H1 (cell line): ENCODE measurements at regions not wholly inside any gene's neighbourhood (a gene's known extent, or its start where the extent isn't known, plus 50 kb on each side); places are given as distances from the start of the nearest gene placed in this dataset.
"Not testable (repeated sequence)": the region's sequence is repeated elsewhere in the genome, so short reads cannot be mapped to it uniquely, and the experiment has no call there.

Experiments
- ATF3 ChIP-seq: IDR thresholded peaks from 2 replicates; pipeline ENCODE4 v1.6.1; 2011; ENCODE audit warnings: low read depth, mild to moderate bottlenecking, low read length; ENCODE audit not compliant: insufficient read depth
- BACH1 ChIP-seq: IDR thresholded peaks from 2 replicates; pipeline ENCODE4 v1.6.1; 2012; ENCODE audit warnings: low read length, improper control_type of control experiment
- CEBPB ChIP-seq: IDR thresholded peaks from 2 replicates; pipeline ENCODE4 v1.6.1; 2012; ENCODE audit warnings: low read depth, low read length
- CTCF ChIP-seq, 3 experiments: IDR thresholded peaks; 1 replicate in 2 of 3; 2 replicates in 1 of 3; pipeline versions ENCODE4 v1.5.1 to v1.6.1; 2011; ENCODE audit warnings: low read length in 3 of 3, mild to moderate bottlenecking in 3 of 3, inconsistent platforms in 2 of 3, low read depth in 1 of 3, moderate library complexity in 1 of 3; ENCODE audit not compliant: insufficient read depth in 1 of 3; ENCODE audit errors: control extremely low read depth in 1 of 3
- EZH2 ChIP-seq: fragments of 200-600 bp; sonication (generic); IDR thresholded peaks from 2 replicates; pipeline ENCODE4 v1.7.1; 2012; ENCODE audit warnings: low read depth, mild to moderate bottlenecking, moderate library complexity, low read length, inconsistent platforms; ENCODE audit not compliant: severe bottlenecking

- not testable (repeated sequence) for TF ChIP-seq ATF3; BACH1; EZH2; CTCF (IDR thresholded peaks at IDR 0.05; ENCODE audit: control extremely low read depth in 1 of 3, insufficient read depth in 1 of 3, low read depth in 1 of 3, low read length in 3 of 3)
- peak; percentile 79 for TF ChIP-seq CEBPB
These were observed 317.7 kb downstream of the NEK10 start for GRCh38 chr3:27051527-27051926.
